ENCODE measurements at regions not wholly inside any gene's neighbourhood (a gene's known extent, or its start where the extent isn't known, plus 50 kb on each side); places are given as distances from the start of the nearest gene placed in this dataset.

GRCh38 chrX:75582511-75582910 lies 59.7 kb upstream of the ZDHHC15 start:
- Histone ChIP-seq H3K4me1 (replicated peaks in 1 of 4; ENCODE audit: control insufficient read depth in 3 of 4, insufficient read depth in 4 of 4, low read length in 3 of 4) (no peaks in the 10 kb centered on the region), H2BK15ac (ENCODE audit: low read length) (no peak overlapping the region), H2BK20ac (ENCODE audit: low read length) (no peak overlapping the region), H3K27me3 (replicated peaks in 1 of 4; ENCODE audit: control insufficient read depth in 3 of 4, extremely low read depth in 1 of 4, insufficient read depth in 3 of 4, low read length in 3 of 4) (no peaks in the 10 kb centered on the region), H2AK5ac (ENCODE audit: low read depth, low read length) (no peak overlapping the region), H4K91ac (replicated peaks; ENCODE audit: insufficient read length, low read length) (no peak overlapping the region), H3K27ac (ENCODE audit: low read depth, low read length) (no peak overlapping the region), H4K5ac (ENCODE audit: insufficient read length, low read depth, low read length) (no peak overlapping the region), H3K18ac (ENCODE audit: extremely low read depth, low read length) (no peak overlapping the region), H3K4ac (replicated peaks; ENCODE audit: insufficient read length, low read depth, low read length) (no peak overlapping the region), H2BK12ac (ENCODE audit: low read depth, low read length) (no peak overlapping the region), H3K9me3 (ENCODE audit: insufficient read depth in 2 of 2, low read depth in 1 of 2, low read length in 1 of 2) (peaks cover 0 to 6% of the 10 kb centered on the region in 2 experiments; a peak in 1 of 4 replicates), H3K79me2 (ENCODE audit: control insufficient read depth in 1 of 2, insufficient read depth in 2 of 2, low read length in 2 of 2) (no peaks in the 10 kb centered on the region), H3K36me3 (ENCODE audit: control insufficient read depth in 2 of 4, insufficient read depth in 4 of 4, low read length in 3 of 4) (no peaks in the 10 kb centered on the region), H3K4me2 (ENCODE audit: insufficient read depth in 1 of 2, low read depth in 2 of 2, low read length in 2 of 2) (no peak overlapping the region), H2AFZ (ENCODE audit: low read length) (no peak overlapping the region), H4K20me1 (replicated peaks in 1 of 2; ENCODE audit: control insufficient read depth in 1 of 2, insufficient read depth in 2 of 2, low read length in 2 of 2) (no peaks in the 10 kb centered on the region), H3K23me2 (ENCODE audit: low read depth, low read length) (no peaks in the 10 kb centered on the region), H3K56ac (replicated peaks; ENCODE audit: insufficient read length, low read depth, low read length) (no peak overlapping the region), H4K8ac (ENCODE audit: extremely low read depth, insufficient read depth, low read length) (no peak overlapping the region), H2BK5ac (ENCODE audit: low read depth, low read length) (no peak overlapping the region), H3K4me3 (ENCODE audit: extremely low read depth in 1 of 4, insufficient read depth in 2 of 4, low read depth in 3 of 4, low read length in 4 of 4) (no peak overlapping the region), H3K79me1 (ENCODE audit: low read depth, low read length) (no peaks in the 10 kb centered on the region), H3K14ac (ENCODE audit: insufficient read length) (no peak overlapping the region), H3K23ac (ENCODE audit: insufficient read length) (no peak overlapping the region), H2BK120ac (replicated peaks; ENCODE audit: low read depth, low read length) (no peak overlapping the region), H3K9ac (replicated peaks in 1 of 4; ENCODE audit: extremely low read depth in 1 of 4, low read depth in 3 of 4, low read length in 3 of 4) (no peak overlapping the region)
- POLR2A ChIA-PET (ENCODE audit: partially characterized antibody), result no interaction called here
- DNase-seq (ENCODE audit: low read depth in 1 of 2, low spot score in 2 of 2), result no peak
- no peak for FAIRE-seq
- CTCF ChIA-PET (ENCODE audit: partially characterized antibody), result no interaction called here
- WGBS, 2 experiments (ENCODE audit: extremely low coverage in 1 of 2, insufficient coverage in 1 of 2, insufficient read length in 1 of 2, insufficient replicate concordance in 2 of 2, low coverage in 1 of 2, low lambda C conversion rate in 2 of 2, missing lambda C conversion rate in 1 of 2), result 98% methylated on average over 13 of the region's 13 CpGs; no CpG with 5 or more reads in 1 of the 2 experiments
- no peak for TF ChIP-seq CTBP2 (IDR thresholded peaks at IDR 0.05; ENCODE audit: borderline replicate concordance, insufficient read depth, insufficient read length, low read length)
- TF ChIP-seq HDAC2 (IDR thresholded peaks at IDR 0.05; ENCODE audit: borderline replicate concordance in 1 of 2, low read depth in 2 of 2, low read length in 2 of 2), result no peak
- no peak for TF ChIP-seq BRCA1 (IDR thresholded peaks at IDR 0.05; ENCODE audit: low read depth, low read length)
- TF ChIP-seq KDM4A (IDR thresholded peaks at IDR 0.05; ENCODE audit: low read depth, low read length, severe bottlenecking), result no peak
- no peak for TF ChIP-seq ZNF274 (IDR thresholded peaks at IDR 0.05; ENCODE audit: borderline replicate concordance, extremely low read depth, low read length)
- no peak for TF ChIP-seq SIRT6 (IDR thresholded peaks at IDR 0.05; ENCODE audit: low read length)
- no peak for TF ChIP-seq SIX5 (IDR thresholded peaks at IDR 0.05; ENCODE audit: low read depth, low read length)
- no peak for TF ChIP-seq SP1 (IDR thresholded peaks at IDR 0.05; ENCODE audit: low read depth, low read length)
- TF ChIP-seq EP300 (IDR thresholded peaks at IDR 0.05; ENCODE audit: borderline replicate concordance in 1 of 2, low read depth in 2 of 2, low read length in 2 of 2), result no peak
- no peak for TF ChIP-seq RAD21 (IDR thresholded peaks at IDR 0.05 in 1 of 2, conservative IDR thresholded peaks at IDR 0.05 in 1 of 2; ENCODE audit: low read depth in 2 of 2, low read length in 2 of 2)
- TF ChIP-seq CHD2 (IDR thresholded peaks at IDR 0.05; ENCODE audit: low read length), result no peak
- no peak for TF ChIP-seq SIN3A (conservative IDR thresholded peaks at IDR 0.05 in 1 of 2, IDR thresholded peaks at IDR 0.05 in 1 of 2; ENCODE audit: low read depth in 1 of 2, low read length in 2 of 2)

Measured in H1 (cell line).